Stimulated activated naive CD4-positive, alpha-beta T cell treated with Interleukin-2 at 50 U/mL for 16 hours (primary cell): ENCODE measurements at regions not wholly inside any gene's neighbourhood (a gene's known extent, or its start where the extent isn't known, plus 50 kb on each side); places are given as distances from the start of the nearest gene placed in this dataset.

Experiments used
- DNase-seq: peaks from one replicate; lab custom pipeline; 2025; lab: John Stamatoyannopoulos, UW

DNA sequence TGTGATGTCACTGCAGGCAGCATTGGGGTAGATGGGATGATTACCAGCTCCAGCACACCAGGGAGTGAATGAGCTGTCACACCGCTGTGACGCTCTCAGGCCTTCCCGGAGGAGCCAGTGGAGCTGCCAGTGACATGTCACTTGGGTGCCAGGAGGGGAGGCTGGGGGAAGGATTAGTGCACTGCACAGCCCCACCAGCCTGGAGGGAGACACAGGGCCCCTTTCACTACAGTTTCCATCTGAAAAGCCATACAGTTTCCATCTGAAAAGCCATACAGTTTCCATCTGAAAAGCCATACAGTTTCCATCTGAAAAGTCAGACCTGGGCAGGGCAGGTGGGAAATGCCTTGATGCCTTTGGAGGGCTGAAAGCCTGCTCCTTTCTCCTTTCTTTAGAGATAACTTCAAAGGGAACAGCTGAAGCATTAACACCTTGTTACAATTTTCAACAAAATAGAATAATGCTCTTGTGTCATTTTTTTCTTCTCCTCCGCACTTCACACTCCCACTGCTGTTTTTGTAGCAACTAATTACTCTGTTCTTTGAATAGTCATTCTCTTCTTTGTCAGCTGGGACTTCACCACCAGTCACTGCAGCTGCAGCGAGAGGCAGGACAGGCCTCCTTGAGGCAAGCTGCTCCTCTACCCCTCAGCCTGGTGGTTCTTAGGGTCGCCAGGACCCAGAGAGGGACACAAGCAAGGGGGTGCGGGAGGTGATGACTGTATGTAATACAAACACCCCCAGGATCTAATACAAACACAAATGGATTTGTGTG lies 256.9 kb upstream of the RGS6 start:
- no peak for DNase-seq

GRCh38 chr14:71675900-71676287 lies 256.3 kb upstream of the RGS6 start:
- no peak for DNase-seq

- DNase-seq: no peak
Observed at GRCh38 chr14:71680736-71681387, 251.4 kb upstream of the RGS6 start.

GRCh38 chr14:71682337-71682736 lies 249.9 kb upstream of the RGS6 start:
- DNase-seq: no peak

DNA sequence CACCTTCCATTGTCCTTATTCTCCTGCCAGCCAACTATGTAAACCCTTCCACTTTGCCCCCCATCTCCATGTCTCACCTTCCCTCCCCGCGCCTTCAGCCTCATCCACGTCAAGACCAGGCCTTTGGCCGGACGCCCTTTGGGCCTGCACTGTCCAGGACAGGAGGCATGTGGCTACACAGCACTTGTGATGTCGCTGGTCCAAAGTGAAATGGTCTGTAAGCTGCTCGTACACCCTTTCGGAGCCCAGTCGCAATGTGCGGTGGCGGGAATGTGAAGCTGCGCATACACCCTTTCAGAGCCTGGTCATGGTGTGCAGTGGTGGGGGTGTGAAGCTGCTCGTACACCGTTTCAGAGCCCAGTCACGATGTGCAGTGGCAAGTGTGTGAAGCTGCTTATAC lies 247.9 kb upstream of the RGS6 start:
- no peak for DNase-seq

DNA sequence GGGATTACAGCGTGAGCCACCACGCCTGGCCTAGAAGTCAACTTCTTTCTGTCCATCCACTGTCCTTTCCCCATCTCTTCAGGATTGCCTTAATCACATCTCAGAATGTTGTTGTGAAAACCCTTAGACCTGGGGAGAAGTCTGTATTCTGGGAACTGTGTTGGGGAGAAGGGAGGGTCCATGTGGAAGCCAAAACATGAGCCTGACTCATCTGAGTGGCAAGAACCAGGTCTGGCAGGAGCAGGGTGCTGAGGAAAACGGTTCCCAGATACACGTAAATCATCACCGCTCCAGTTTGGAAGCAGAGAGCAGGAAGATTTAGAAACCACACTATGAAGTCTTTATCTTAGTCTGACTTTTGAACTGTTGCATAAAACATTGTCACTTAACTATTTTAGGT lies 245.6 kb upstream of the RGS6 start:
- DNase-seq: no peak

- no peak for DNase-seq
Observed at GRCh38 chr14:71687166-71687831, 244.9 kb upstream of the RGS6 start.

- DNase-seq: no peak
Observed at GRCh38 chr14:71688576-71688975, 243.7 kb upstream of the RGS6 start.

GRCh38 chr14:71690478-71690877 lies 241.8 kb upstream of the RGS6 start:
- no peak for DNase-seq

GRCh38 chr14:71692496-71692895 lies 239.7 kb upstream of the RGS6 start:
- DNase-seq: no peak

- DNase-seq: no peak
Observed at GRCh38 chr14:71693381-71693780, 238.8 kb upstream of the RGS6 start.

DNA sequence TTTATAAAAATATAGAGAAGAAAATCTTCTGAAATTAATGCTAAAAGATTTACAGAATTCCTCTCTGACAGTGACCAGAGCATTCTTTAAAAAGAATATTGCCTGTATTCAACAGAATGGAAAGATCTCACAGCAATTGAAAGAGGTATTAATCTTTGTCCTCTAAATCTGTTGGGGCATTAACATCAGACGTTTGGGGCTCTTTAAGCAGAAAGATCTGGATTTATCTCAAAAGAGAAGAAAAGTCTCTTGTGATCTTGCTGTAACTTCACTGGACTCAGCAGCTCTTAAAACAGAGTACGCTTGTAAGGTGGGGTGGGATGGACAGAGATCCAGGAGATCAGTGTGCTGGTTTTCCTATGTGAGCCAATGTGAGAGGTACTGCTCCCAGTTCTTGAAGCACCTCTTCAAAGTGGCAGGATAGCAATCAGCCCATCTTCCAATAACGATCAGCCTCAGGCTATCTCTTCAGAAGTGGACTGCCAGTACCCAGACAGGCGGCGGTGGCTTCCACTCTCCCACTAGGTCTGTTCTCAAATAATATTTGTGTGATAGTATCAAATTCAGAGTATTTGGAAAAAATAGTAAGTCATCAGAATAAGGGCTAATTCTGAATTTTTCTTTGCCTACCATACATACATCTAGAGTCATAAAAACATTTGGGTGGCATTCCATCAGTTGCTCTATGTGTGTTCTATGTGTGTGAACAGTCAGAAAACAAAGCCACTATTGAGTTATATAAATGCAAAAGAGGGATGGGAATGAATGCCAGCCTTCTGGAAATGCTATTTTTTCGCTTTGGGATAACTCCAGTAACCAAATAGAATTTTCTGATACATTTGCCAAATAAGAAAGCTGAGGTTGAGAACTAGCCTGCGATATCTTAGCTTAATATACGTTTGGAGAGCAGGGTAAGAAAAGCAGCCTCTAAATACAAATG lies 237.4 kb upstream of the RGS6 start:
- DNase-seq: no peak

- DNase-seq: no peak
Observed at GRCh38 chr14:71695611-71696350, 236.4 kb upstream of the RGS6 start.

DNA sequence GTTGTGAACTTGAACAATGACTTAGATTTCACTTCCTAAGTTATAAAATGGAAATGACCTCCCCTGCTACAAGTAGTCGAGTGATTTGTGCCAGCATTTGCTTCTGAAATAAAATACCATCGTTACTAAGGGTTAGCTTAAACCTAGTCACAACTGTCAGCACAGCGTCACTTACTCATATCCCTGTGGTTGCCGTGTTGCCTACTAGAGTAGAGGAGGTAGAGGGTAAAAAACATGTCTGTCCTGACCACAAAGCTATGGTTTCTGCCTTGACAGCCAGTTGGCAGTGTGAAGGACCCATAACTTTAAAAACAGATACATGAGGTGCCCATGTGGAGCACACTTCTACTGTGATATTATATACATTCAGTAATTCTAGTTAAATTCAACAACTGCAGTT lies 234.2 kb upstream of the RGS6 start:
- no peak for DNase-seq

DNA sequence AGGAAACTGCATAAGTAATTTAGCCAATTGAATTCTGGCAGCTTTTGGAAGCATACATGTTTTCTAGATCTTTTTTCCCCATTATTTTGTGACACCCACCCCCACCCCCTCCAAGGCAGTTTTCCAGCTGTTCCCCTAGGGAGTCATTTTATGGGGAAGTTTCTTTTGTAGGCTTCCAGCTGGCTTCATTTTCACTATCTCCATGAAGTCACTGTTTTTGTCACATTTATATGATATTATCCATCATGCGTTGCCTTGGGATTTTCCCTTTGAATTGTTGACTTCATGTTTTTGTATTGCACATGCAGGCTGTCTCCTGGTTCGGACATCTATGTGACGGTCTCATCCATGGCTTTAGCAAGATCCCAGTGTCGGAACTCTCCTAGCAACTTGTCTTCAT lies 233.6 kb upstream of the RGS6 start:
- no peak for DNase-seq

DNA sequence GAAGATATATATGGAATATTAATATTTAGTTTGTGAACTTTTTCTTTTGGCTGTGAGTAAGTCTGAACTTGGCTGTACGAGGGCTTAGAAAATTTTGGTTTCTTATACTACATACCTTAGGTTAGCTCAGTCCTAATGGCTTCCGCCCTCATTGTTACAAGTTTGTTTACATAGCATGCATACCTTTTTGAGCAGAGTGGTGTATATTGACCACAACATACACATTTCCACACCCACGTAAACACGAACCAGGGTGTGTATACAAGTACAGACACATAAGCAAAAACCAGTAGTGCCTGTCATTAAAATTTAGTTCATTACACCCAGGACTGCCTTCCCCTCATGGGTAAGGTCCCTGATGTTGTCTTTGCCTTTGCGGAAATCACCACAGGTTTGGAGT lies 230.2 kb upstream of the RGS6 start:
- no peak for DNase-seq

DNA sequence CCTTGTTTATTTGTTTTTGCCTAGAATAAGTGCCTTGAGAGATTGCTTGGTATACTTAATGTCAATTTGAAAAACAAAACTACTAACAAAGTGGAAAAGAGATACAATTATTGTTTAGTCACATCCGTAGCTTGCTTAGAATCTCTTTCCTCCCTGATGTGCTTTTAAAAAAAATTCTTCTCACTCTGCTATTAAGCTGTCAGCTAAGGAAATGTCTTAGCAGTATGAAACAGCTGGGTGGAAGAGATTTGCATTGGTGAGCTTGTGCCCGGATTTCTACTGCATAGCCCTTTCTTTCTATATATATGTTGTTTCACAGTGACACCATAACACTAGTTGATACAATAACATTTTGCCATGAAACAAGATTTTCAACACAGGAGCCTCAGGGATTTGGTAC lies 229.4 kb upstream of the RGS6 start:
- no peak for DNase-seq

GRCh38 chr14:71703477-71703876 lies 228.8 kb upstream of the RGS6 start:
- DNase-seq: no peak

GRCh38 chr14:71704210-71704609 lies 228.0 kb upstream of the RGS6 start:
- no peak for DNase-seq

- no peak for DNase-seq
Observed at GRCh38 chr14:71705460-71705859, 226.8 kb upstream of the RGS6 start.

GRCh38 chr14:71709076-71709475 lies 223.2 kb upstream of the RGS6 start:
- no peak for DNase-seq

- no peak for DNase-seq
Observed at GRCh38 chr14:71709987-71710386, 222.2 kb upstream of the RGS6 start.
